ENCODE measurements at regions not wholly inside any gene's neighbourhood (a gene's known extent, or its start where the extent isn't known, plus 50 kb on each side); places are given as distances from the start of the nearest gene placed in this dataset.

GRCh38 chr4:24476282-24476681 lies 108.1 kb downstream of the DHX15 start:
- H3K4me1 Mint-ChIP-seq: peaks cover 23% of the 10 kb centered on the region
- H3K27me3 Mint-ChIP-seq: peaks cover 74% of the 10 kb centered on the region
- H3K27ac Mint-ChIP-seq: no peak overlapping the region
- H3K4me3 Mint-ChIP-seq: no peak overlapping the region
- no peaks in the 10 kb centered on the region for H3K36me3 Mint-ChIP-seq
- H3K9me3 Mint-ChIP-seq: no peaks in the 10 kb centered on the region
- ATAC-seq: no peak

GRCh38 chr4:24475756-24476155 lies 108.6 kb downstream of the DHX15 start:
- H3K27me3 Mint-ChIP-seq: peaks cover 74% of the 10 kb centered on the region
- H3K4me1 Mint-ChIP-seq: peaks cover 28% of the 10 kb centered on the region
- H3K9me3 Mint-ChIP-seq: no peaks in the 10 kb centered on the region
- no peak overlapping the region for H3K27ac Mint-ChIP-seq
- no peak for ATAC-seq
- no peaks in the 10 kb centered on the region for H3K36me3 Mint-ChIP-seq
- H3K4me3 Mint-ChIP-seq: no peak overlapping the region

- H3K4me1 Mint-ChIP-seq: peaks cover 41% of the 10 kb centered on the region
- no peak for ATAC-seq
- H3K27ac Mint-ChIP-seq: peak overlapping the region; percentile 16
- H3K4me3 Mint-ChIP-seq: peak overlapping the region; percentile 86
- peaks cover 88% of the 10 kb centered on the region for H3K27me3 Mint-ChIP-seq
- H3K36me3 Mint-ChIP-seq: no peaks in the 10 kb centered on the region
- no peaks in the 10 kb centered on the region for H3K9me3 Mint-ChIP-seq
These were observed 111.0 kb downstream of the DHX15 start for GRCh38 chr4:24473309-24473721.

DNA sequence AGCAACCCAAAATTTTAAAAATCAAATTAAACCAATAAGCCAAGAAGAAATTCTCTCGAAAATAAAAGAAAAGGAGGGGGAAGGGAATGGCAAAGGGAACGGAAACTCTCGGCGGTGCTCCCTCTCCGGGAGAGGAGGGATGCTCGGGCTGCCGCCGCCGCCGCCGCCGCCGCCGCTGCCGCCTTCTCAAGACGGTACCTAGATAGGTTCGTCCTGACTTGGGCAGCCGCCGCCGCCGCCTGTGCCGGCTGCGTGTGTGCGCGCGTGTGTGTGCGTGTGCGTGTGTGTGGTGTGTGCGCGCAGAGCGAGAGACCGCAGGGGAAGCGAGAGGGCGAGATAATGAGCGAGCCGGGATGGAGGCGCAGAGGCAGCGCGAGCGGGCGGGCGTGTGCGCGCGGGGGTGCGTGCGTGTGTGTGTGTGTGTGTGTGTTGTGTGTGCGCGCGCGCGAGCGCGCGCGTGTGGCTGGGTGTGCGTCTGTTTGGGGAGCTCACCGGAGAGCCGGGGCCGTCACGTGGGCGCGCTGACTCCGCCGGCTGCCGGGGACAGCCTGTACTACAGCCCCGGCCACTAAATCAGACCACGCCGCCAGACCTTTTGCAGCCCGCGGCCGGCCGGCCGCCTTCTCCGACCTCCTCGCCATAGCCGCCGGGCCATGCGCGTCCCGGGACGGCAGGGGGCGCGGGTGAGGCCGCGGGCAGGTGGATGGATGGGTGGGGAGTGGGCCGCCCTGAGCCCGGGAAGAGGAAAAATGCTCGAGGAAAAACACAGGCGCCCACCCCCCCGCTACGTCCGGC lies 111.6 kb downstream of the DHX15 start:
- Mint-ChIP-seq H3K27ac (peak overlapping the region; percentile 16), H3K4me1 (peaks cover 41% of the 10 kb centered on the region), H3K36me3 (no peaks in the 10 kb centered on the region)

DNA sequence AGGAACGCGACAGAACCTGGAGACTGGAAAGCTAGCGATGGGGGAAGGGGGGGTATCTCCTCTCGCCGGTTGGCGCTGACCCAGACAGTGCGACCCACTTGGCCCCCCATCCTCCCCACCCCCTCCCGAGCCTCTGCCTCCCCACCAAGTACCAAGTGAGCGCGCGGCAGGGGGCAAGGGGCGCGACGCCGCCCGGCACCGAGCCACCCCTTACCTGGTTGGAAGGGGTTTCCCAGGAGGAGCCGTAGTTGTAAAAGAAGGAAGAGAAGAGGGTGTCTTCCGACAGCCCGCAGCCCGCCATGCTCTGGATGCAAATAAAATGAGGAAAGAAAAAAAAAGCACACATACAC lies 112.2 kb downstream of the DHX15 start:
- H3K4me3 Mint-ChIP-seq: peak overlapping the region; percentile 86
- peaks cover 41% of the 10 kb centered on the region for H3K4me1 Mint-ChIP-seq
- no peaks in the 10 kb centered on the region for H3K9me3 Mint-ChIP-seq
- H3K27me3 Mint-ChIP-seq: peaks cover 82% of the 10 kb centered on the region
- ATAC-seq: no peak
- H3K36me3 Mint-ChIP-seq: no peaks in the 10 kb centered on the region
- H3K27ac Mint-ChIP-seq: peak overlapping the region; percentile 16

More for the DNA sequence above, 111.6 kb downstream of the DHX15 start:
- peaks cover 86% of the 10 kb centered on the region for H3K27me3 Mint-ChIP-seq
- peak overlapping the region; percentile 86 for H3K4me3 Mint-ChIP-seq
- H3K9me3 Mint-ChIP-seq: no peaks in the 10 kb centered on the region
- peak; percentile 83 for ATAC-seq

GRCh38 chr4:24471486-24472160 lies 112.7 kb downstream of the DHX15 start:
- Mint-ChIP-seq H3K4me1 (peaks cover 41% of the 10 kb centered on the region), H3K27ac (peak overlapping the region; percentile 16), H3K4me3 (peak overlapping the region; percentile 86), H3K36me3 (no peaks in the 10 kb centered on the region), H3K9me3 (no peaks in the 10 kb centered on the region), H3K27me3 (peaks cover 82% of the 10 kb centered on the region)
- peak; percentile 3 for ATAC-seq

GRCh38 chr4:24470666-24471485 lies 113.5 kb downstream of the DHX15 start:
- H3K27ac Mint-ChIP-seq: peak overlapping the region; percentile 16
- H3K9me3 Mint-ChIP-seq: no peaks in the 10 kb centered on the region
- H3K4me3 Mint-ChIP-seq: peak overlapping the region; percentile 86
- peaks cover 41% of the 10 kb centered on the region for H3K4me1 Mint-ChIP-seq
- ATAC-seq: peak; percentile 49
- H3K27me3 Mint-ChIP-seq: peaks cover 82% of the 10 kb centered on the region
- no peaks in the 10 kb centered on the region for H3K36me3 Mint-ChIP-seq

DNA sequence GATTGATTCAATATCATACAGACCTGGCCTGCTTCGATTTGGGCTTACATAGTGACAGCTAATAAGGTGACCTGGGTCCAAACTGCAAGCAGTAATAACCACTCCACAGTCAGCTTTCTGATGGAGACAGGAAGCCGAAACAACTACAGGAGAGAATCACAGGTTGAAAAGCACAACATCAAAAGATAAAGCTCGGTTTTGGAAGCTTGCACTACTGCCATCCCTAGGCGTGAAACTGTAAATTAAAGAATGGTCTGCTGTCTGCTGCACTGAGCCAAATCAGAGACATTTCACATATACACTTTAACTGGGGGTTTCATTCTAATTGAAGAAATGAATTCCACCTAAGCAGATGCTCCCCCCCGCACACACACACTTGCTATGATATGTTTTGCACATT lies 116.3 kb downstream of the DHX15 start:
- Mint-ChIP-seq H3K4me3 (no peak overlapping the region), H3K36me3 (no peaks in the 10 kb centered on the region), H3K4me1 (peaks cover 36% of the 10 kb centered on the region), H3K9me3 (no peaks in the 10 kb centered on the region), H3K27me3 (peaks cover 92% of the 10 kb centered on the region), H3K27ac (no peak overlapping the region)
- ATAC-seq: no peak

GRCh38 chr4:24464566-24464965 lies 119.8 kb downstream of the DHX15 start:
- ATAC-seq: no peak
- Mint-ChIP-seq H3K4me3 (no peak overlapping the region), H3K4me1 (peaks cover 5% of the 10 kb centered on the region), H3K36me3 (no peaks in the 10 kb centered on the region), H3K9me3 (peaks cover 3% of the 10 kb centered on the region), H3K27me3 (peaks cover 73% of the 10 kb centered on the region), H3K27ac (no peak overlapping the region)

GRCh38 chr4:24456431-24456830 lies 127.9 kb downstream of the DHX15 start:
- Mint-ChIP-seq H3K36me3 (no peaks in the 10 kb centered on the region), H3K27ac (no peak overlapping the region), H3K27me3 (peaks cover 49% of the 10 kb centered on the region), H3K9me3 (peaks cover 7% of the 10 kb centered on the region), H3K4me1 (no peaks in the 10 kb centered on the region), H3K4me3 (no peak overlapping the region)
- no peak for ATAC-seq

- H3K36me3 Mint-ChIP-seq: no peaks in the 10 kb centered on the region
- H3K4me1 Mint-ChIP-seq: no peaks in the 10 kb centered on the region
- no peak overlapping the region for H3K4me3 Mint-ChIP-seq
- peaks cover 57% of the 10 kb centered on the region for H3K27me3 Mint-ChIP-seq
- no peak for ATAC-seq
- peaks cover 7% of the 10 kb centered on the region for H3K9me3 Mint-ChIP-seq
- no peak overlapping the region for H3K27ac Mint-ChIP-seq
These were observed 130.4 kb downstream of the DHX15 start for GRCh38 chr4:24453951-24454350.

- Mint-ChIP-seq H3K36me3 (no peaks in the 10 kb centered on the region), H3K4me1 (no peaks in the 10 kb centered on the region), H3K4me3 (no peak overlapping the region), H3K27ac (no peak overlapping the region), H3K9me3 (peaks cover 7% of the 10 kb centered on the region), H3K27me3 (peaks cover 73% of the 10 kb centered on the region)
- no peak for ATAC-seq
These were observed 132.5 kb downstream of the DHX15 start for GRCh38 chr4:24451870-24452269.

- H3K27ac Mint-ChIP-seq: no peak overlapping the region
These were observed 141.2 kb downstream of the DHX15 start for GRCh38 chr4:24443200-24443599.

GRCh38 chr4:24440765-24441164 lies 143.6 kb downstream of the DHX15 start:
- no peak for ATAC-seq
- no peaks in the 10 kb centered on the region for H3K9me3 Mint-ChIP-seq
- no peaks in the 10 kb centered on the region for H3K4me1 Mint-ChIP-seq
- no peak overlapping the region for H3K27ac Mint-ChIP-seq
- H3K36me3 Mint-ChIP-seq: no peaks in the 10 kb centered on the region
- H3K4me3 Mint-ChIP-seq: no peak overlapping the region
- peaks cover 13% of the 10 kb centered on the region for H3K27me3 Mint-ChIP-seq

More at GRCh38 chr4:24443200-24443599, 141.2 kb downstream of the DHX15 start:
- H3K4me3 Mint-ChIP-seq: no peak overlapping the region
- peaks cover 19% of the 10 kb centered on the region for H3K27me3 Mint-ChIP-seq
- no peaks in the 10 kb centered on the region for H3K36me3 Mint-ChIP-seq
- ATAC-seq: no peak
- H3K9me3 Mint-ChIP-seq: no peaks in the 10 kb centered on the region
- no peaks in the 10 kb centered on the region for H3K4me1 Mint-ChIP-seq

GRCh38 chr4:24434241-24434640 lies 150.1 kb downstream of the DHX15 start:
- Mint-ChIP-seq H3K36me3 (no peaks in the 10 kb centered on the region), H3K27ac (no peak overlapping the region), H3K4me3 (no peak overlapping the region), H3K4me1 (no peaks in the 10 kb centered on the region), H3K9me3 (peaks cover 2% of the 10 kb centered on the region), H3K27me3 (peaks cover 30% of the 10 kb centered on the region)
- no peak for ATAC-seq

All from stimulated activated memory B cell treated with anti-CD40 and anti-IgM and Interleukin-4, amounts not matched to agents 10 μg/mL and 1 μg/mL and 100 μg/mL, for 72 hours (primary cell).